Spinal cord (tissue), 9 donors: ENCODE measurements at regions not wholly inside any gene's neighbourhood (a gene's known extent, or its start where the extent isn't known, plus 50 kb on each side); places are given as distances from the start of the nearest gene placed in this dataset.

Experiments
- DNase-seq, 6 donors: peaks; one replicate each; pipeline versions ENCODE4 v3.0.0 to v3.0.0-alpha.2; 2013 to 2015; ENCODE audit warnings: low spot score in 6 of 6, low read depth in 4 of 6
- H3K27ac ChIP-seq: one replicate; pipeline ENCODE4 v1.5.1; 2013; ENCODE audit warnings: low read depth, low read length, control low read depth
- H3K27me3 ChIP-seq: one replicate; pipeline ENCODE4 v1.6.1; 2013; ENCODE audit warnings: low read length; ENCODE audit not compliant: control insufficient read depth, insufficient read depth
- H3K36me3 ChIP-seq: one replicate; pipeline ENCODE4 v1.6.1; 2013; ENCODE audit warnings: low read length; ENCODE audit not compliant: control insufficient read depth, insufficient read depth
- H3K4me1 ChIP-seq: one replicate; pipeline ENCODE4 v1.6.1; 2013; ENCODE audit warnings: low read length; ENCODE audit not compliant: control insufficient read depth, insufficient read depth
- H3K4me3 ChIP-seq: one replicate; pipeline ENCODE4 v1.5.1; 2013; ENCODE audit warnings: low read depth, low read length, control low read depth
- H3K9me3 ChIP-seq: one replicate; pipeline ENCODE4 v1.6.1; 2013; ENCODE audit warnings: low read length; ENCODE audit not compliant: control insufficient read depth, insufficient read depth
- WGBS: methylation state at CpG from one replicate; pipeline ENCODE4 v1.1.5; 2013; ENCODE audit warnings: missing lambda C conversion rate; ENCODE audit not compliant: insufficient coverage; 5-methylcytosine and 5-hydroxymethylcytosine counted together
- donor health status: healthy.

GRCh38 chr13:65901723-65902122 lies 1328.4 kb downstream of the PCDH9 start:
- Histone ChIP-seq H3K27me3 (no peaks in the 10 kb centered on the region), H3K4me3 (no peak overlapping the region), H3K27ac (no peak overlapping the region), H3K36me3 (no peaks in the 10 kb centered on the region), H3K9me3 (peaks cover 1% of the 10 kb centered on the region), H3K4me1 (no peaks in the 10 kb centered on the region)
- DNase-seq: no peak

GRCh38 chr13:65894049-65894448 lies 1336.1 kb downstream of the PCDH9 start:
- WGBS: no CpG with 5 or more reads among the region's 2 CpGs
- no peaks in the 10 kb centered on the region for H3K9me3 ChIP-seq
- DNase-seq: no peak
- H3K27me3 ChIP-seq: no peaks in the 10 kb centered on the region
- H3K4me1 ChIP-seq: no peaks in the 10 kb centered on the region
- H3K4me3 ChIP-seq: no peak overlapping the region
- H3K36me3 ChIP-seq: no peaks in the 10 kb centered on the region
- H3K27ac ChIP-seq: no peak overlapping the region

DNA sequence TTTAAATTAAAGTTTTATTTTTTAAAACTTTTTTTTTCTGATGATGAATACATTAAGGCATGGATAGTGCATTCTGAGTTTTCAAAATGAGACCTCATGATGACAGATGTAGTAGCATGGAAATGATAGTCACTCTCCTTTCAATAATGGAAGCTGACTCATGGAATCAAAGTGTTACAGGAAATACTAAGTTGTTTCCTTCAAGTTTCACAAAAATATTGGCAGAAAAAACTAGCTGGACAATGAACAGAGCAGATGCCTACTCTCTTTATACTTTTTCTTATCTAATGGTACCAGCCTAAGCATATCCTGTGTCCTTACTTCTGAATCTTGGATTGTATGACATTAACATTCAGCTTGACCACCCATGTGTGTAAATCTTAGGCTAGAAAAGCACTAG lies 1337.3 kb downstream of the PCDH9 start:
- Histone ChIP-seq H3K9me3 (no peaks in the 10 kb centered on the region), H3K27me3 (no peaks in the 10 kb centered on the region), H3K4me3 (no peak overlapping the region), H3K27ac (no peak overlapping the region), H3K4me1 (no peaks in the 10 kb centered on the region), H3K36me3 (no peaks in the 10 kb centered on the region)
- no peak for DNase-seq

- no peaks in the 10 kb centered on the region for H3K36me3 ChIP-seq
- H3K4me3 ChIP-seq: no peak overlapping the region
- H3K27me3 ChIP-seq: no peaks in the 10 kb centered on the region
- DNase-seq: no peak
- no CpG with 5 or more reads among the region's 5 CpGs for WGBS
- no peaks in the 10 kb centered on the region for H3K4me1 ChIP-seq
- H3K27ac ChIP-seq: no peak overlapping the region
- no peaks in the 10 kb centered on the region for H3K9me3 ChIP-seq
Observed at GRCh38 chr13:65889368-65889767, 1340.8 kb downstream of the PCDH9 start.

- DNase-seq: no peak
- Histone ChIP-seq H3K36me3 (no peaks in the 10 kb centered on the region), H3K27me3 (no peaks in the 10 kb centered on the region), H3K4me1 (no peaks in the 10 kb centered on the region), H3K9me3 (no peaks in the 10 kb centered on the region), H3K4me3 (no peak overlapping the region), H3K27ac (no peak overlapping the region)
- WGBS: 97% methylated on average over 3 of the region's 4 CpGs
Observed at GRCh38 chr13:65882810-65883209, 1347.3 kb downstream of the PCDH9 start.

- Histone ChIP-seq H3K27ac (no peak overlapping the region), H3K27me3 (no peaks in the 10 kb centered on the region), H3K4me3 (no peak overlapping the region), H3K9me3 (no peaks in the 10 kb centered on the region), H3K4me1 (no peaks in the 10 kb centered on the region), H3K36me3 (no peaks in the 10 kb centered on the region)
- DNase-seq: no peak
- 100% methylated on average over 1 of the region's 3 CpGs for WGBS
Observed at GRCh38 chr13:65881561-65882155, 1348.5 kb downstream of the PCDH9 start.

DNA sequence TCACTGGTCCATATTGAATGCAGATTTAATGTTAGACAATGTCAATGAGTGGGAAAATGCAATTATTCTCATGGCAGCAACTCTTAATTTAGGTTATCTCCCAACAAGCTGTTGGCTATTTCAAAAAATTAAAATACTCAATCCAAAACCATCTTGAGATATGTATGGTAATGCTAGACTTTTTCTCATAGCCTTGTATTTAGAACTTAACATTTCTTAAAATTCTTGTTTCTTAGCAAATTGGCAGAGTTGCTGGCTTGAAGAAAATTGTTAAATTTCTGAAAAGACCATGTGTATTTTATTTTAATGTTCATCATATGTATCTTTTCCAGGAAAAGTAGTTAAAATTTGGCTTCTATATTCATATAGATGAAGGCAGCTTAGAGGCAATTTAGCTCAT lies 1355.1 kb downstream of the PCDH9 start:
- Histone ChIP-seq H3K9me3 (peaks cover 2% of the 10 kb centered on the region), H3K27me3 (no peaks in the 10 kb centered on the region), H3K27ac (no peak overlapping the region), H3K4me3 (no peak overlapping the region), H3K36me3 (no peaks in the 10 kb centered on the region), H3K4me1 (no peaks in the 10 kb centered on the region)
- DNase-seq: peak in 1 of 6 donors; percentile 57

DNA sequence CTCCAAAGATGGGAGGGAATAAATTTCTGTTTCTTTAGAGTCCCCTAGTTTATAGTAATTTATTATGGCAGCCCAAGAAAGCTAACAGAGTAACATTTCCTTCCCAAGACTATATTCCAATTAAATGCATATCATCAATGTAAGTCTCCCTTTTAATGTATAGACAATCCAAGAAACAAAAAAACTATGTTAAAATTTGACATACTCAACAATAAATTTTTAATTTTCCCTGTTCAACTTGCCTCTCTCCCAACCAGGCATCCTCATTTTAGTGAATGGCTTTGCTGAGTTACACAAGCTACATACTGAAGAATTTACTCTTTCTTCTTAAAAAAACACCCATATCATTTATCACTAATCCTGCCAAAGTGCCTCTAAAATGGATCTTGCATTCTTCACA lies 1357.7 kb downstream of the PCDH9 start:
- H3K4me3 ChIP-seq: no peak overlapping the region
- peaks cover 2% of the 10 kb centered on the region for H3K9me3 ChIP-seq
- H3K27me3 ChIP-seq: no peaks in the 10 kb centered on the region
- H3K36me3 ChIP-seq: no peaks in the 10 kb centered on the region
- no peak for DNase-seq
- no peaks in the 10 kb centered on the region for H3K4me1 ChIP-seq
- H3K27ac ChIP-seq: no peak overlapping the region

GRCh38 chr13:65868884-65869283 lies 1361.3 kb downstream of the PCDH9 start:
- H3K36me3 ChIP-seq: no peaks in the 10 kb centered on the region
- no peak overlapping the region for H3K27ac ChIP-seq
- no peaks in the 10 kb centered on the region for H3K27me3 ChIP-seq
- H3K4me3 ChIP-seq: no peak overlapping the region
- H3K9me3 ChIP-seq: peaks cover 2% of the 10 kb centered on the region
- DNase-seq: peak in 1 of 6 donors; percentile 53
- H3K4me1 ChIP-seq: no peaks in the 10 kb centered on the region
- 100% methylated on average over 1 of the region's 6 CpGs for WGBS

DNA sequence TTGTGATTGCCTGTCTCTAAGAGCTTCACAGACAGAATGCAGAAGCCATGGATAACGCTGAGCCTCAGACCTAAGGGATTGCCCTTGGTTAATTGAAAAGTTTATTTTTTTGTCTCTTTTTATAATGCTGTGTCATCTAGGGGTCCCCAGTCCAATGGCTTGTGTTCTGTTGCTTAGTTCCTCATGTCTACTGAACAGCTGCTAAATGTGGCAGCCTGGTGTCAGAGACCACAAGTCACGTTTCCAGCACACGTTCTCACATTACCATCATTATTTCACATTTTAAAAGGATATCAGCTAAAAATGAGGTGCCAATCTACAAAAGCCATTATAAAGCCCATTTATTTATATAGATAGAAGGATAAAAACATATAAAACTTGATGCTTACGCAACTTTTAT lies 1362.0 kb downstream of the PCDH9 start:
- Histone ChIP-seq H3K4me1 (no peaks in the 10 kb centered on the region), H3K27me3 (no peaks in the 10 kb centered on the region), H3K36me3 (no peaks in the 10 kb centered on the region), H3K4me3 (no peak overlapping the region), H3K27ac (no peak overlapping the region), H3K9me3 (no peaks in the 10 kb centered on the region)
- DNase-seq: no peak
- 86% methylated on average over 1 of the region's 4 CpGs for WGBS
